ENCODE measurements at regions not wholly inside any gene's neighbourhood (a gene's known extent, or its start where the extent isn't known, plus 50 kb on each side); places are given as distances from the start of the nearest gene placed in this dataset.

DNA sequence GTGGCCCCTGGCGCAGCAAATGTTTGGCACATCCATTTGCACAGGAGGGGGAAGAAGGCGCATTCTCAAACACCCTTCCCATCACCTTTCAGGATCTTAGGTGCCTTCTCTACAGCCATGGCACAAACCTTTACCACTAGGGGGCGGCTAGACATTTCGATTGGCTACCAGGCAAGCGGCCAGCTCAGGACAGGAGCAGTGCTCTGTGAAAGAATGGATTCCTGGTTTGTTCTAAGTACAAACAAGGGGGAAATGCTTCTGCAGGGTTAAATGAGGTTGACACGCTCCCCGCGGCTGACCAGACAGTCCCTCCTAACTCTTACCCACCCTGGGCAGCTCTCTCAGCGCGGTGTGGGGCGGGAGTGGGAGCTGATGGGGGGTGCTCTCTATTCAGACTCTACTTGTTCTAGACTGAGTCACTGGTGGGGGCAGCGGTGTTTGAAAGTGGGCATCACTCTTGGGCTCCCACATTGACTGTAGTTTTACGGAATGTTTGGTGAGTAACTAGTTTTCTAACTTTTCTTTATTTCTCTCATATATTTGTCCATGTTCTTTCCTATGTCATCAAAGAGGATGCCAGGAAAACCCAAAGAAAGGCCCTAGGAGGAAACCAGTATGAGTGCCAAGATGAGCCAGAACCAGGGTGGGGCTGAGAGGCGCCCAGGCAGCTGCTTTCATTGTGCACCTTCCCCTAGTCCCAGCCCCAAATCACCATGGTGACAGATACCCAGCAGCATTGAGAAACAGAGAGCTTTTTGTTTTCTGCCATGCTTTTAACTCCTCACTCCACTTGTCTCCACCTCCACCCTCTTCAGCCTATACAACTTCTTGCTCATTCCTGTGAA lies 61.4 kb upstream of the GPR158 start:
- intact Hi-C loops (cut with micrococcal nuclease) = no loop called here

DNA sequence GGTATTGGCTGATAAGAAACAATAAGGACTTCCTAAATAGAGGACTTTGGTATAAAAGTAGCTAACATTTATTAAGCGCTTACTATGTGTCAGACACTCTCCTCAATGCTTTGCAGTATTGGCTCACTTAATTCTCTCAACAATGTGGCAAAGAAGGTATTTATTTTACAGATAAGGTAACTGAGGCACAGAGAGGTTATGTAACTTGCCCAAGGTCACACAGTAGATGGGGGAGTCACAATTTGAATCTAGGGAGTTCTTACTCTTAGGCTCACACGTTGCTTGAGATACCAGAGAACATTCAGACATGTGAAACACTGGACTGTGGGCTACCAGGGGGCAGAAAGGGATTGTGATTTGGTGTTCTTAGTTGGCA lies 60.8 kb upstream of the GPR158 start:
- intact Hi-C loops (cut with micrococcal nuclease) = no loop called here

DNA sequence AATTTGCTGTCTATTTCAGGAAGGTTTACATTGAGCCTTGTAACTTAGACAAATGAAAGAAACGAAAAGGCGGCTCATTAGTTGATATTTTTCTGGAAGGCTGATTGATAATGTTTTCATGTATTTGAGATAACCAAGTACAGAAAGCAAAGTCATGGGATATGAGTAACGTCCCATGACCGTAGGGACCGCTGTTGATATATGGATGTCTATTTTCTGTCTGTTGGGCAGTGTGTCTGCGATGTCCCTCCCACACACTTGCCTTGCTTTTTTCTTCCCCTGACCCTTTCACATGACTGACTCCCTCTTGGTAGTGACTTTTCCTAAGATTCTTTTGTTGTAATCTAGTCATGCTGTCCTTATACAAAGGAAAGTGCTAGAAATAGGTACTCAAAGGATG lies 57.0 kb upstream of the GPR158 start:
- intact Hi-C loops (cut with micrococcal nuclease) = no loop called here

DNA sequence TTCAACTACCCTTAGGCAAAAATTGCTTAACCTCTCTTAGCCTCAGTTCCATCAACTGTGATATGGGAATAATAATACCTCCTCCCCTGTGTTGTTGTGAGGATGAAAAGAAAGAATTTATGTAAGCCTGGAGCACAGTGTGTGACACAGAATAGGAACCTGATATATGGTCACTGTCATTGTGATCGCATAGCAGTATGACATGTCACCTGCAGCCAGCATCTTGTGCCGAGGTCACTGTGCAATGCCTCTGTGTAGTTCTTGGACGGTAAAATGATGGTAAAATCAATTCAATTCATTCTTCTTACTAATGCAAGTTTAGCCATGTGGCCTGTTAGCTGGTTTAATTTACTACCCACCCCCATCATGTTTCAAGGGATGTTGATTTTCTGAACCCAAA lies 54.6 kb upstream of the GPR158 start:
- intact Hi-C loops (cut with micrococcal nuclease) = no loop called here

Measured in T-helper 2 cell treated with Interferon-gamma antibody and Interleukin-4, amounts not matched to agents 100 ng/mL and 5 ng/mL, for 36 hours (primary cell).